ENCODE measurements at regions not wholly inside any gene's neighbourhood (a gene's known extent, or its start where the extent isn't known, plus 50 kb on each side); places are given as distances from the start of the nearest gene placed in this dataset.
"Not testable (repeated sequence)": the region's sequence is repeated elsewhere in the genome, so short reads cannot be mapped to it uniquely, and the experiment has no call there.

- DNase-seq = no peak
These were observed 543.7 kb downstream of the TRIB2 start for GRCh38 chr2:13260402-13260801.

GRCh38 chr2:13266166-13266565, 549.4 kb downstream of the TRIB2 start:
- no peak for DNase-seq

GRCh38 chr2:13284688-13285087, 568.0 kb downstream of the TRIB2 start:
- DNase-seq = no peak

- DNase-seq = no peak
These were observed 572.6 kb downstream of the TRIB2 start for GRCh38 chr2:13289310-13289709.

- not testable (repeated sequence) for DNase-seq
These were observed 591.7 kb downstream of the TRIB2 start for GRCh38 chr2:13308478-13308805.

- DNase-seq = no peak
These were observed 592.3 kb downstream of the TRIB2 start for GRCh38 chr2:13308989-13309388.

GRCh38 chr2:13332060-13332459, 615.3 kb downstream of the TRIB2 start:
- no peak for DNase-seq

- DNase-seq = not testable (repeated sequence)
These were observed 617.3 kb downstream of the TRIB2 start for GRCh38 chr2:13334071-13334470.

GRCh38 chr2:13334545-13334944, 617.8 kb downstream of the TRIB2 start:
- DNase-seq = no peak

- DNase-seq = no peak
These were observed 619.3 kb downstream of the TRIB2 start for GRCh38 chr2:13335862-13336535.

- no peak for DNase-seq
These were observed 634.3 kb downstream of the TRIB2 start for GRCh38 chr2:13351068-13351467.

- DNase-seq = no peak
These were observed 636.3 kb downstream of the TRIB2 start for GRCh38 chr2:13353083-13353482.

GRCh38 chr2:13354031-13354430, 637.3 kb downstream of the TRIB2 start:
- DNase-seq = no peak

GRCh38 chr2:13381928-13382327, 665.2 kb downstream of the TRIB2 start:
- not testable (repeated sequence) for DNase-seq

- DNase-seq = not testable (repeated sequence)
These were observed 672.4 kb downstream of the TRIB2 start for GRCh38 chr2:13389172-13389571.

GRCh38 chr2:13390676-13391075, 673.9 kb downstream of the TRIB2 start:
- DNase-seq = no peak

- DNase-seq = no peak
These were observed 684.6 kb downstream of the TRIB2 start for GRCh38 chr2:13401312-13401711.

- DNase-seq = no peak
These were observed 697.3 kb downstream of the TRIB2 start for GRCh38 chr2:13413989-13414388.

- DNase-seq = no peak
These were observed 698.2 kb downstream of the TRIB2 start for GRCh38 chr2:13414897-13415296.

GRCh38 chr2:13433954-13434353, 717.2 kb downstream of the TRIB2 start:
- no peak for DNase-seq

GRCh38 chr2:13443554-13444261, 727.0 kb downstream of the TRIB2 start:
- not testable (repeated sequence) for DNase-seq

GRCh38 chr2:13462464-13462863, 745.7 kb downstream of the TRIB2 start:
- no peak for DNase-seq

- no peak for DNase-seq
These were observed 749.3 kb downstream of the TRIB2 start for GRCh38 chr2:13466076-13466475.

GRCh38 chr2:13474538-13474937, 757.8 kb downstream of the TRIB2 start:
- DNase-seq = no peak

GRCh38 chr2:13480057-13480456, 763.3 kb downstream of the TRIB2 start:
- no peak for DNase-seq
